HFF-Myc (cell line): ENCODE measurements at regions not wholly inside any gene's neighbourhood (a gene's known extent, or its start where the extent isn't known, plus 50 kb on each side); places are given as distances from the start of the nearest gene placed in this dataset.

Experiments
- DNase-seq: peaks from one replicate; pipeline ENCODE4 v3.0.0-alpha.2; 2011; ENCODE audit warnings: low read depth; ENCODE audit errors: extremely low read depth
- H3K4me3 ChIP-seq: replicated peaks from 2 replicates; pipeline ENCODE4 v1.5.1; 2011; ENCODE audit warnings: low read depth, mild to moderate bottlenecking, control low read depth, low read length
- TF ChIP-seq, protein P1 (sequence below): IDR thresholded peaks from 2 replicates; pipeline ENCODE4 v1.5.1; 2012; ENCODE audit warnings: mild to moderate bottlenecking, low read depth, low read length, control low read depth; ENCODE audit errors: missing control alignments

DNA sequence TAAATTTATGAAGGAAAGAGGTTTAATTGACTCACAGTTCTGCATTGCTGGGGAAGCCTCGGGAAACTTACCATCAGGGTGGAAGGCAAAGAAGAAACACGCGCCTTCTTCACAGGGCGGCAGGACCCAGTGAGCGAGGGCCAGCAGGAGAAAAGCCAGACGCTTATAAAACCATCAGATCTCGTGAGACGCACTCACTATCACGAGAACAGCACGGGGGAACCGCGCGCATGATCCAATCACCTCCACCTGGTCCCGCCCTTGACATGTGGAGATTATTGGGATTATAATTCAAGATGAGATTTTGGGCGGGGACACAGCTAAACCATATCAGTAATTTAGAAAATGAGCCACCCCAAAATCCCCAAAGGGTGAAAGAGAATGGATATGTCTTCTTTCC, 187.1 kb downstream of the RAP2A start:
- no peak overlapping the region for H3K4me3 ChIP-seq
- TF ChIP-seq, protein P1, sequence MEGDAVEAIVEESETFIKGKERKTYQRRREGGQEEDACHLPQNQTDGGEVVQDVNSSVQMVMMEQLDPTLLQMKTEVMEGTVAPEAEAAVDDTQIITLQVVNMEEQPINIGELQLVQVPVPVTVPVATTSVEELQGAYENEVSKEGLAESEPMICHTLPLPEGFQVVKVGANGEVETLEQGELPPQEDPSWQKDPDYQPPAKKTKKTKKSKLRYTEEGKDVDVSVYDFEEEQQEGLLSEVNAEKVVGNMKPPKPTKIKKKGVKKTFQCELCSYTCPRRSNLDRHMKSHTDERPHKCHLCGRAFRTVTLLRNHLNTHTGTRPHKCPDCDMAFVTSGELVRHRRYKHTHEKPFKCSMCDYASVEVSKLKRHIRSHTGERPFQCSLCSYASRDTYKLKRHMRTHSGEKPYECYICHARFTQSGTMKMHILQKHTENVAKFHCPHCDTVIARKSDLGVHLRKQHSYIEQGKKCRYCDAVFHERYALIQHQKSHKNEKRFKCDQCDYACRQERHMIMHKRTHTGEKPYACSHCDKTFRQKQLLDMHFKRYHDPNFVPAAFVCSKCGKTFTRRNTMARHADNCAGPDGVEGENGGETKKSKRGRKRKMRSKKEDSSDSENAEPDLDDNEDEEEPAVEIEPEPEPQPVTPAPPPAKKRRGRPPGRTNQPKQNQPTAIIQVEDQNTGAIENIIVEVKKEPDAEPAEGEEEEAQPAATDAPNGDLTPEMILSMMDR: no peak
- no peak for DNase-seq

DNA sequence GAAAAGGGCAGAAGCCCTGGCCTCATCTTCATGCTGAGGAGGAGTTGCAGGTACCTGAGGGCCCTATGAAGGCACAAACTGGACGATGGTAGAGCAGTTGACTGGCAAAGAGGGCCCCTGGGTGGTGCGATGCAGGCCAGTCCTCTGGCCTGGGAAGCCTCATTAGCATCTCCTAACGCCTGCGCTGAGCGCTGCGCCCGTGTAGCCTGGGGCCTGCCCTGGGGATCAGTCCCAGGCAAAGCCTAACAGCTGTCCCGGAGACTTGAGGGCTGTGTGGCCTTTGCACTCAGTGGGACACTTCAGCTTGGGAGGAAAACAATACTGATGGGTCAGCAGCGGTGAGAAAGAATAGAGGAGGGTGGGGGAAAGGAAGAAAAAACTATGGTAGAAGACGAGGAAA, 187.7 kb downstream of the RAP2A start:
- no peak overlapping the region for H3K4me3 ChIP-seq
- TF ChIP-seq, protein P1: no peak
- no peak for DNase-seq

DNA sequence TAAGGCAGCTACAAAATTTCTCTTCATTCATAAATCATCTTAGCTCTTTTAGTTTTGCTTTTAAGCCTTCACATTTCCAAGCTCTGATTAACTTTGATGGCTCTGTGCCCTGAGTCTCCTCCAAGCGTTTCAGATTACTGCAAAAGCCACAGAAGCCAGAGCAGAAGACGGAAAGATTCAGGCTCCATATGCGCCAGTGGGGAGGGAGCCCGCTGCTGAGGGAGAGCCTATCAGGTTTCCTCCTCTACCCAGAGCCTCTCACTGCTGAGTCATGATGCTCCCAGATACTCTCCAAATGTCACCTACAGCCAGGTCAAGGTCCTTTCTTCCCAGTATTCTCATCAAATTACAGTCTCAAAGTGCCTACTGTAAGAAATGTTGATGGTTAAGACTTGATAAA, 193.6 kb downstream of the RAP2A start:
- DNase-seq: peak; percentile 52
- H3K4me3 ChIP-seq: no peak overlapping the region
- TF ChIP-seq, protein P1: no peak

DNA sequence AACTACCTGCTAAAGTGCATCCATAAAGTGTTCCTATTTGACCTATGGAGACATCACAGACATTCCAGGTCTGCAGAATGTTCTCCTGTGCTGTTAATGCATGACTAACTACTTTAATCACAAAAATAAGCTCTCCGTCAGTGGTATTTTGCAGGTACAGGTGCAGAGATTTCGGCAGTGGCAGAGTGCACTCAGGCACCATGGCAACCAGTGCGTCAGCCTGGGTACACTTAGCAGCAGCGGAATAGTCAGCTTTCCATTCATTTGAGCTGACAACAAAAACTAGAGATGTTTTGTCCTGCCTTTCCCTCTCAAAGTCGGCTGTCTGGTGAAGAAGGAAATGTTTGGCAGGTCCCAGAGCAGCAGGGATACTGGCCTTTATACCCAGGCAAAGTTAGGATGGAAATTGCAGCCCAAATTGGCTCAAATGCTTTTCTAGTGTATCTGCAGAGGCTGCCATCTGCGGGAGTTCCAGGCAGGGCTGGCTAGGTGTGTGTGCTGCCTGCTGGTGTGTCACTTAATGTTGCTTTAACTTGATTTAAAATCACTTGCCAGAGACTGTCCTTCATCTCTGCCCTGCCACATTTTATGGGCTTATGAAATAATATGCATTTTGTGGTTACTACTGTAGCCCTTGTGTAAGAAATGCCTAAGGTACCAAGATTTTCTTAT, 195.8 kb downstream of the RAP2A start:
- TF ChIP-seq, protein P1: no peak
- no peak for DNase-seq
- H3K4me3 ChIP-seq: no peak overlapping the region

GRCh38 chr13:97630725-97631124, 196.8 kb downstream of the RAP2A start:
- TF ChIP-seq, protein P1: no peak
- no peak overlapping the region for H3K4me3 ChIP-seq
- no peak for DNase-seq

DNA sequence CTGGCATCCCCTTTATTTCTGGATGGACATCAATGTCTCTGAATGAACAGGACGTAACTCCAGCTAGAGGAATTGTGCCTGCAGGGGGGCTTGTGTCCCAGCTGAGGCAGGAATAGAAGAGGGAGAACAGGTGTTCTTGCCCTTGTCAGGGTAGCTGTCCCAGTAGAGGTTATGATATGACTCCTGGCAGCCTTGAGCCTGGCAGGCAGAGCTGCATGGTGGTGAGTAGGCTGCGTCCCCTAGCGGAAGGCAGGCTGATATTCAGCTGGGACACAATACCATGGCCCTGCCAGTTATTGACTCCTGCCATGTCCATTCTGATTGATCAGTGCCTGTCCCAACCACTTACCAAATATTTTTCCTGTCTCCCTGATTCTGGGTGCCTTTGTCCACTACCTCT, 197.2 kb downstream of the RAP2A start:
- TF ChIP-seq, protein P1: no peak
- no peak overlapping the region for H3K4me3 ChIP-seq
- no peak for DNase-seq

DNA sequence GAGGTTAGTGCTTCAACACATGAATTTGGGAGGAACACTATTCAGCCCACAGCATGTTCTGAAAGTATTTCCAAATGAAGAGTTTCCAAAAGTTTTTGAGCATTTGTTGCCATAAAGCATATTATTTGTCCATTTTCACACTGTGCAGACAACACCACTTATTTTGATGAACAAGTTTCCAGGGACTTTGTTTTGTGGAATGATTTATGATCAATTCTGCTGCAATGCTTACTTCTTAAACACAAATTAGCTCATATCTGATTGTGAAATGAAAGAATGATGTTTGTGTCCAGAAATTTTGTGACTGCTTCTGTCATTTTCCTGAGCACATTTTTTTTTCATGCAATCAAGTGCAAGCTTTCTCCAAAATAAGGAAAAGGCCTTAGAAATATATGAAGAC, 205.3 kb downstream of the RAP2A start:
- no peak for DNase-seq
- TF ChIP-seq, protein P1: no peak
- no peak overlapping the region for H3K4me3 ChIP-seq
